RWPE2 (cell line): ENCODE measurements at regions not wholly inside any gene's neighbourhood (a gene's known extent, or its start where the extent isn't known, plus 50 kb on each side); places are given as distances from the start of the nearest gene placed in this dataset.

ENCODE experiments used
- ATAC-seq: fragments of 200-7000 bp; cut with Tn5 transposase; 3 replicates; pipeline ENCODE4 v1.9.1; 2021; ENCODE audit warnings: low read depth
- DNase-seq: peaks from one replicate; pipeline ENCODE4 v3.0.0-alpha.2; 2020; ENCODE audit warnings: low spot score
- H3K27ac ChIP-seq: fragments of 450-650 bp; 2 replicates; pipeline ENCODE4 v1.5.1; 2017; ENCODE audit warnings: mild to moderate bottlenecking; ENCODE audit not compliant: poor library complexity, severe bottlenecking
- H3K27me3 ChIP-seq: fragments of 250-450 bp; sonication (Bioruptor Pico); 2 replicates; pipeline ENCODE4 v1.5.1; 2021; ENCODE audit warnings: mild to moderate bottlenecking, moderate library complexity; ENCODE audit not compliant: insufficient read depth, poor library complexity, severe bottlenecking
- H3K36me3 ChIP-seq: fragments of 250-450 bp; sonication (Bioruptor Pico); 2 replicates; pipeline ENCODE4 v1.5.1; 2020; ENCODE audit warnings: low read depth, mild to moderate bottlenecking, moderate library complexity
- H3K4me1 ChIP-seq: fragments of 250-450 bp; sonication (Bioruptor Pico); 2 replicates; pipeline ENCODE4 v1.5.1; 2021; ENCODE audit warnings: mild to moderate bottlenecking, moderate library complexity; ENCODE audit not compliant: insufficient read depth, poor library complexity, severe bottlenecking
- H3K4me3 ChIP-seq: fragments of 250-450 bp; sonication (Bioruptor Pico); 2 replicates; pipeline ENCODE4 v1.5.1; 2021; ENCODE audit warnings: mild to moderate bottlenecking, moderate library complexity; ENCODE audit not compliant: severe bottlenecking
- H3K9me3 ChIP-seq: fragments of 250-450 bp; sonication (Bioruptor Pico); 2 replicates; pipeline ENCODE4 v1.5.1; 2021; ENCODE audit warnings: mild to moderate bottlenecking, moderate library complexity; ENCODE audit not compliant: severe bottlenecking
- TF ChIP-seq, protein P1 (sequence below): fragments of 450-650 bp; IDR thresholded peaks from one replicate; pipeline ENCODE4 v1.5.1; 2017; ENCODE audit warnings: mild to moderate bottlenecking, moderate library complexity; ENCODE audit not compliant: poor library complexity, severe bottlenecking

- Histone ChIP-seq H3K4me3 (no peak overlapping the region), H3K27ac (no peak overlapping the region), H3K27me3 (no peaks in the 10 kb centered on the region), H3K36me3 (no peaks in the 10 kb centered on the region), H3K9me3 (no peaks in the 10 kb centered on the region), H3K4me1 (no peaks in the 10 kb centered on the region)
- TF ChIP-seq, protein P1, sequence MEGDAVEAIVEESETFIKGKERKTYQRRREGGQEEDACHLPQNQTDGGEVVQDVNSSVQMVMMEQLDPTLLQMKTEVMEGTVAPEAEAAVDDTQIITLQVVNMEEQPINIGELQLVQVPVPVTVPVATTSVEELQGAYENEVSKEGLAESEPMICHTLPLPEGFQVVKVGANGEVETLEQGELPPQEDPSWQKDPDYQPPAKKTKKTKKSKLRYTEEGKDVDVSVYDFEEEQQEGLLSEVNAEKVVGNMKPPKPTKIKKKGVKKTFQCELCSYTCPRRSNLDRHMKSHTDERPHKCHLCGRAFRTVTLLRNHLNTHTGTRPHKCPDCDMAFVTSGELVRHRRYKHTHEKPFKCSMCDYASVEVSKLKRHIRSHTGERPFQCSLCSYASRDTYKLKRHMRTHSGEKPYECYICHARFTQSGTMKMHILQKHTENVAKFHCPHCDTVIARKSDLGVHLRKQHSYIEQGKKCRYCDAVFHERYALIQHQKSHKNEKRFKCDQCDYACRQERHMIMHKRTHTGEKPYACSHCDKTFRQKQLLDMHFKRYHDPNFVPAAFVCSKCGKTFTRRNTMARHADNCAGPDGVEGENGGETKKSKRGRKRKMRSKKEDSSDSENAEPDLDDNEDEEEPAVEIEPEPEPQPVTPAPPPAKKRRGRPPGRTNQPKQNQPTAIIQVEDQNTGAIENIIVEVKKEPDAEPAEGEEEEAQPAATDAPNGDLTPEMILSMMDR: no peak
- ATAC-seq: no peak
- DNase-seq: no peak
These were observed 78.2 kb upstream of the UMPS start for GRCh38 chr3:124652009-124652408.

GRCh38 chr3:124653071-124653796, 77.0 kb upstream of the UMPS start:
- H3K4me1 ChIP-seq: no peaks in the 10 kb centered on the region
- no peaks in the 10 kb centered on the region for H3K27me3 ChIP-seq
- H3K4me3 ChIP-seq: no peak overlapping the region
- TF ChIP-seq, protein P1: no peak
- no peak for ATAC-seq
- DNase-seq: no peak
- no peaks in the 10 kb centered on the region for H3K36me3 ChIP-seq
- H3K9me3 ChIP-seq: no peaks in the 10 kb centered on the region
- no peak overlapping the region for H3K27ac ChIP-seq

DNA sequence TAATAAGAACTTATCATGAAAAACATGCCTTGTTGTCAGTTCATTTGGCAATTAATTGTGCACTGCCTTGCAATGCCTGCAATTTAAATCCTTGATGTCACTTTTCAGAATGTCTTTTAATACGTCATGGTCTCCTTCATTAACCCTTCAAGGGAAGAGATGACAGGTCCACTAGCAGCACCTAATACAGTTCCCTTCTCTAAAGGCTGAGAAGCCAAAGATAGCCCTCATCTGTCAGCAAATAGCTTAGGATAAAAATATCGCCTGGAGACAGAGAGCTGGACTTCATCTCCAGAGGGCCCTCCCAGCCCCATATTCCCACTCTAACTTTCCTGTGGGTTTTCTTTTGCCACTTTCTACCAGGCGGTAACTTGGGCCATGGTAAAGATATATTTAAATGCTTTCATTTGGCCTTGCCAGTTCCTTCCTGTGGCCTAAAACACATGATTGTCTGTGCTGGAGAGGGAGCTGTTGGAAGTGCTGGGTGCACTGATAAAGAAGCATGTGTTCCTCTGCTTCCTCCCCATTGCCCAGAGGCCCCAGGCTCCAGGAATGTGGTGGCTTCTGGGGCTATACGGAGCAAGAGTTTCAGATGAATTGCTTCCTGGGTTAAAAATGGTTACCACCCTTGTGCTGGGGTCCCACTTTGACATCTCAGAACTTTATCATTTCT, 76.3 kb upstream of the UMPS start:
- DNase-seq: no peak

DNA sequence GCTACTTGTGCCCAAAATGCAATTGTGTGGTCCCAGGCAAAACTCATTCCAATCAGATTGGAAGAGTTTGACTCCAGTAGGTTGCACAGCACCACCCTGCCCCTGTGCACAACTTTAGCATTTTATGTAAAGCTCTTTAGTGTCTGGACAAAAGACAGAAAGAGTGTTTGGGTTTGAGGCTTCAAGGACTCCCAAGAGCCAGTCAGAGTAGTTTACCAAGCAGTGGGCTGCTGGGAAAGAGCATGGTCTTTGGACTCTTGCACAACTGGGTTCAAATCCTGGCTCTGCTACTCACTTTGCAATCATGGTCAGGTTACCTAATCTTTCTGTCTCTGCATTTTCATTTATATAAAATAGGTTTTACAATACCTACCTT, 75.8 kb upstream of the UMPS start:
- Histone ChIP-seq H3K4me3 (no peak overlapping the region), H3K9me3 (no peaks in the 10 kb centered on the region), H3K4me1 (no peaks in the 10 kb centered on the region), H3K27ac (no peak overlapping the region), H3K27me3 (no peaks in the 10 kb centered on the region), H3K36me3 (no peaks in the 10 kb centered on the region)
- TF ChIP-seq, protein P1: no peak
- DNase-seq (no peak), ATAC-seq (no peak)

More for the DNA sequence above, 76.3 kb upstream of the UMPS start:
- Histone ChIP-seq H3K36me3 (no peaks in the 10 kb centered on the region), H3K4me1 (no peaks in the 10 kb centered on the region), H3K9me3 (no peaks in the 10 kb centered on the region), H3K27ac (no peak overlapping the region), H3K4me3 (no peak overlapping the region), H3K27me3 (no peaks in the 10 kb centered on the region)
- TF ChIP-seq, protein P1: no peak
- no peak for ATAC-seq

DNA sequence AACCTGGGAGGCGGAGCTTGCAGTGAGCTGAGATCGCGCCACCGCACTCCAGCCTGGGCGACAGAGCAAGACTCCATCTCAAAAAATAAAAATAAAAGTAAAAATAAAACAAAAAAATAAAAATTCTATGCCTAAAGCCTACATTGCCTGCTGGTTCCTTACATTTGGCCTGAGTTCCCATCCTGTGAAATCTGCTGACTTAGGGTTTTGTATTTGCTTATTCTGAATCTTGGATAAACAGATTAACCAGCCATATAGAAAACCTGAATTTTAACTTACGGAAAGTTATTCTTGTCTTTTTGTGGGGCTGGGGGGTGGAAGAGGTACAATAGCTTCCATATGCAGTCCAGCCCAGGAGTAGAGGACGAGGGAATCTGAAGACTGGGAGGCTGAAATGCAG, 73.7 kb upstream of the UMPS start:
- Histone ChIP-seq H3K4me3 (no peak overlapping the region), H3K4me1 (no peaks in the 10 kb centered on the region), H3K9me3 (no peaks in the 10 kb centered on the region), H3K27ac (no peak overlapping the region), H3K27me3 (peaks cover 6% of the 10 kb centered on the region), H3K36me3 (no peaks in the 10 kb centered on the region)
- ATAC-seq (no peak), DNase-seq (no peak)
- TF ChIP-seq, protein P1: no peak
